GM21619 (cell line): ENCODE measurements at regions not wholly inside any gene's neighbourhood (a gene's known extent, or its start where the extent isn't known, plus 50 kb on each side); places are given as distances from the start of the nearest gene placed in this dataset.
A peak's percentile ranks its signal among the peaks of the same experiment; 100 is the strongest.

Source experiments
- ATAC-seq: cut with Tn5 transposase; IDR thresholded peaks from one replicate; pipeline ENCODE4 v1.9.1; 2021; ENCODE audit not compliant: unreplicated experiment

- no peak for ATAC-seq
These were observed 63.4 kb upstream of the PPP2R5A start for GRCh38 chr1:212221801-212222200.

GRCh38 chr1:212224102-212224501 lies 61.1 kb upstream of the PPP2R5A start:
- ATAC-seq, result no peak

GRCh38 chr1:212225416-212225815 lies 59.8 kb upstream of the PPP2R5A start:
- no peak for ATAC-seq

- no peak for ATAC-seq
These were observed 59.3 kb upstream of the PPP2R5A start for GRCh38 chr1:212225871-212226302.

GRCh38 chr1:212226467-212226866 lies 58.7 kb upstream of the PPP2R5A start:
- ATAC-seq, result no peak

- ATAC-seq, result no peak
These were observed 57.1 kb upstream of the PPP2R5A start for GRCh38 chr1:212228076-212228475.

- no peak for ATAC-seq
These were observed 56.6 kb upstream of the PPP2R5A start for GRCh38 chr1:212228591-212229119.

- no peak for ATAC-seq
These were observed 55.6 kb upstream of the PPP2R5A start for GRCh38 chr1:212229654-212230053.

GRCh38 chr1:212230329-212230728 lies 54.9 kb upstream of the PPP2R5A start:
- ATAC-seq, result no peak

- no peak for ATAC-seq
These were observed 53.8 kb upstream of the PPP2R5A start for GRCh38 chr1:212231372-212231771.

GRCh38 chr1:212232090-212232489 lies 53.1 kb upstream of the PPP2R5A start:
- ATAC-seq, result no peak

- no peak for ATAC-seq
These were observed 51.9 kb upstream of the PPP2R5A start for GRCh38 chr1:212233321-212233720.

- ATAC-seq, result peak; percentile 53
These were observed 50.5 kb upstream of the PPP2R5A start for GRCh38 chr1:212234431-212235395.
